ENCODE measurements at regions not wholly inside any gene's neighbourhood (a gene's known extent, or its start where the extent isn't known, plus 50 kb on each side); places are given as distances from the start of the nearest gene placed in this dataset.

GRCh38 chr13:61768175-61768574 is 352.5 kb upstream of the PCDH20 start:
- no peaks in the 10 kb centered on the region for H3K36me3 ChIP-seq
- H3K4me3 ChIP-seq (replicated peaks in 1 of 3) = no peak overlapping the region
- H3K9me3 ChIP-seq = no peaks in the 10 kb centered on the region
- WGBS, 2 donors = 87 to 93% methylated on average over 2 of the region's 2 CpGs
- no peak for TF ChIP-seq CTCF (IDR thresholded peaks at IDR 0.05)
- TF ChIP-seq POLR2A (IDR thresholded peaks at IDR 0.05) = no peak
- no peaks in the 10 kb centered on the region for H3K4me1 ChIP-seq
- no peaks in the 10 kb centered on the region for H3K27me3 ChIP-seq
- intact Hi-C loops (cut with DNase I) = no loop called here
- H3K27ac ChIP-seq = no peak overlapping the region
- DNase-seq = no peak

DNA sequence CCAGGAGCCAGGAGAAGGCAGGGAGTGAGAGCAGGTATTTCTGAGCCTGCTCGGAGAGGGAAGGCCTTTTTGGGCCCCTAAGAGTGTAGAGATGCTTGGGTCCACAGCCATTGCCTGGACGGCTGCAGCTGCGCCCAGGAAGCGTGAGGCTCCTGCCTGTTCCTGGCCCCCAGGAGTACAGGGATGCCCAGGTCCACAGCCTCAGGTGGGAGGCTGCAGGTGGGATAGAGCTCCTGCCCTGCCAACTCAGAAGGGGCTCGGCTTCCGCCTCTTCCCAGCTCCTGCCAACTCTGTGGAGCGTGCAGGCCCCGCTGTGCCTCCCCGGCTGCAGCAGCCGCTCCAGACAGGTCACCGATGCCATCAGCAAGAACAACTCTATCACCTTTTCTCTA is 351.0 kb upstream of the PCDH20 start:
- H3K27ac ChIP-seq = no peak overlapping the region
- H3K27me3 ChIP-seq = no peaks in the 10 kb centered on the region
- 73 to 88% methylated on average over 10 to 11 of the region's 11 CpGs for WGBS, 2 donors
- TF ChIP-seq CTCF (IDR thresholded peaks at IDR 0.05) = no peak
- intact Hi-C loops (cut with DNase I) = no loop called here
- no peaks in the 10 kb centered on the region for H3K36me3 ChIP-seq
- H3K4me3 ChIP-seq (replicated peaks in 1 of 3) = no peak overlapping the region
- DNase-seq = no peak
- H3K9me3 ChIP-seq = no peaks in the 10 kb centered on the region
- no peaks in the 10 kb centered on the region for H3K4me1 ChIP-seq

DNA sequence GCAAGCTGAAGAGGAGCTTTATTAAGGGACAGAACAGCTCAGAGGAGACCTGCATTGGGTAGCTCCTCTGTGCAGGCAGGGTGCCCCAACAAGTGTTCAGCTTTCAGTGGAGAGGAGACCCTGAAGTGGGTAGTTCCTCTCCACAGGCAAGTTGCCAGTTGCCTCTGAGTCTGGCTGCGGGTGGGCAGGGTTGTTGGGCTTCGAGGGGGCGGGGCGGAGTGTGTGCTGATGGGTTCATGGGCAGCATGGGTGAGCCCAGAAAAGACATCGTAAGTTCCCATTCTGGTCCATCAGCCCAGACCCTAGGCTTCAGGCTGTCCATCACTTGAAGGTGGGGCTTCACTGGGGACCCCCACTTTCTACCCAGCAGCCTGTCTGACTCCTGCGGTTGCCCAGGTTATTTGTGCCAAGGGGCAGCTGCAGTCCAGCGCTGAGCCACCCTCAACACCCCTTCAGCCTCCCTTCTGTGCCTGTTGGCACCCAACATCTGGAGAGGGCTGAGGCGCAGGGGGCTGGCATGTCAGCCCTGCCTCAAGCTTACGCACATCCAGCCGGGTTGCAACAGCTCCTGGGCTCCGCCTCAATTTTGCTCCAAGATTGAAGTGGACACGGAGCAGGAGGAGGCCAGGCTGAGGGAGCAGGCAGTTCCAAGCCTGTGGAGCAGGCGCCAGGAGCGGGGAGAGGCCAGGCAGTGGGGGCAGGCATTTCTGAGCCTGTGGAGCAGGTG is 350.5 kb upstream of the PCDH20 start:
- no peak for DNase-seq
- TF ChIP-seq POLR2A (IDR thresholded peaks at IDR 0.05) (no peak), CTCF (IDR thresholded peaks at IDR 0.05) (no peak)
- Histone ChIP-seq H3K27me3 (no peaks in the 10 kb centered on the region), H3K4me3 (replicated peaks in 1 of 3) (no peak overlapping the region), H3K4me1 (no peaks in the 10 kb centered on the region), H3K27ac (no peak overlapping the region), H3K36me3 (no peaks in the 10 kb centered on the region), H3K9me3 (no peaks in the 10 kb centered on the region)
- 79 to 88% methylated on average over 13 to 14 of the region's 14 CpGs for WGBS, 2 donors
- intact Hi-C loops (cut with DNase I) = no loop called here

GRCh38 chr13:61765181-61765742 is 349.6 kb upstream of the PCDH20 start:
- DNase-seq = peak in 1 of 2 donors; percentile 9
- no peaks in the 10 kb centered on the region for H3K9me3 ChIP-seq
- intact Hi-C loops (cut with DNase I) = no loop called here

More at GRCh38 chr13:61765181-61765742, 349.6 kb upstream of the PCDH20 start:
- Histone ChIP-seq H3K27ac (no peak overlapping the region), H3K27me3 (no peaks in the 10 kb centered on the region), H3K4me3 (replicated peaks in 1 of 3) (no peak overlapping the region), H3K4me1 (no peaks in the 10 kb centered on the region), H3K36me3 (no peaks in the 10 kb centered on the region)
- TF ChIP-seq CTCF (IDR thresholded peaks at IDR 0.05) (no peak), POLR2A (IDR thresholded peaks at IDR 0.05) (no peak)
- WGBS, 2 donors = 89 to 91% methylated on average over 8 to 13 of the region's 16 CpGs
